HG03571 (cell line): ENCODE measurements at regions not wholly inside any gene's neighbourhood (a gene's known extent, or its start where the extent isn't known, plus 50 kb on each side); places are given as distances from the start of the nearest gene placed in this dataset.

Experiments used
- ATAC-seq: cut with Tn5 transposase; IDR thresholded peaks from one replicate; pipeline ENCODE4 v1.9.1; 2021; ENCODE audit not compliant: unreplicated experiment

GRCh38 chr11:91820709-91821108 is 403.9 kb upstream of the FAT3 start:
- ATAC-seq = no peak

GRCh38 chr11:91819777-91820176 is 404.8 kb upstream of the FAT3 start:
- ATAC-seq = no peak

- ATAC-seq = no peak
Measured at GRCh38 chr11:91819195-91819594, 405.4 kb upstream of the FAT3 start.

- ATAC-seq = no peak
Measured at GRCh38 chr11:91817996-91818395, 406.6 kb upstream of the FAT3 start.

- ATAC-seq = no peak
Measured at GRCh38 chr11:91813263-91813662, 411.4 kb upstream of the FAT3 start.

GRCh38 chr11:91810871-91811270 is 413.7 kb upstream of the FAT3 start:
- no peak for ATAC-seq

- no peak for ATAC-seq
Measured at GRCh38 chr11:91805293-91805692, 419.3 kb upstream of the FAT3 start.

- no peak for ATAC-seq
Measured at GRCh38 chr11:91804042-91804441, 420.6 kb upstream of the FAT3 start.

- no peak for ATAC-seq
Measured at GRCh38 chr11:91802475-91802874, 422.1 kb upstream of the FAT3 start.

GRCh38 chr11:91800208-91800914 is 424.3 kb upstream of the FAT3 start:
- ATAC-seq = no peak

GRCh38 chr11:91798240-91798639 is 426.4 kb upstream of the FAT3 start:
- no peak for ATAC-seq

- no peak for ATAC-seq
Measured at GRCh38 chr11:91796999-91797398, 427.6 kb upstream of the FAT3 start.

GRCh38 chr11:91795139-91795887 is 429.3 kb upstream of the FAT3 start:
- ATAC-seq = no peak

- no peak for ATAC-seq
Measured at GRCh38 chr11:91794146-91794545, 430.5 kb upstream of the FAT3 start.

GRCh38 chr11:91792779-91793262 is 431.8 kb upstream of the FAT3 start:
- ATAC-seq = no peak

- ATAC-seq = no peak
Measured at GRCh38 chr11:91791171-91791468, 433.5 kb upstream of the FAT3 start.

- ATAC-seq = no peak
Measured at GRCh38 chr11:91790346-91791170, 434.1 kb upstream of the FAT3 start.

- no peak for ATAC-seq
Measured at GRCh38 chr11:91788764-91789163, 435.9 kb upstream of the FAT3 start.

GRCh38 chr11:91786097-91786496 is 438.5 kb upstream of the FAT3 start:
- no peak for ATAC-seq

GRCh38 chr11:91783173-91783572 is 441.4 kb upstream of the FAT3 start:
- no peak for ATAC-seq

GRCh38 chr11:91778758-91779157 is 445.9 kb upstream of the FAT3 start:
- no peak for ATAC-seq

GRCh38 chr11:91776655-91777054 is 448.0 kb upstream of the FAT3 start:
- no peak for ATAC-seq
